SK-N-SH (cell line): ENCODE measurements at regions not wholly inside any gene's neighbourhood (a gene's known extent, or its start where the extent isn't known, plus 50 kb on each side); places are given as distances from the start of the nearest gene placed in this dataset.

Source experiments
- CHD2 ChIP-seq: fragments of 150-350 bp; IDR thresholded peaks from 2 replicates; pipeline ENCODE4 v1.6.1; 2018; ENCODE audit warnings: low read length; ENCODE audit not compliant: partially characterized antibody
- ELF1 ChIP-seq: IDR thresholded peaks from 2 replicates; pipeline ENCODE4 v1.4.0; 2012
- EP300 ChIP-seq, 2 experiments: IDR thresholded peaks; 2 replicates each; pipeline versions ENCODE4 v1.4.0 to v1.6.1; 2012; ENCODE audit warnings: borderline replicate concordance in 1 of 2, low read depth in 1 of 2, low read length in 1 of 2
- GABPA ChIP-seq: IDR thresholded peaks from 2 replicates; pipeline ENCODE4 v1.4.0; 2012; ENCODE audit warnings: low read depth, mild to moderate bottlenecking
- JUND ChIP-seq: IDR thresholded peaks from 2 replicates; pipeline ENCODE4 v1.4.0; 2012
- MXI1 ChIP-seq: IDR thresholded peaks from 2 replicates; pipeline ENCODE4 v1.6.1; 2012; ENCODE audit warnings: mild to moderate bottlenecking, low read depth, low read length, improper control_type of control experiment
- SMC3 ChIP-seq: IDR thresholded peaks from 2 replicates; pipeline ENCODE4 v1.6.1; 2012; ENCODE audit warnings: low read depth, low read length, improper control_type of control experiment
- TEAD4 ChIP-seq: IDR thresholded peaks from 2 replicates; pipeline ENCODE4 v1.4.0; 2012; ENCODE audit warnings: mild to moderate bottlenecking, borderline replicate concordance; ENCODE audit not compliant: insufficient read depth
- TF ChIP-seq, protein P1 (sequence below): fragments of 200-600 bp; sonication (generic); IDR thresholded peaks from 2 replicates; pipeline ENCODE4 v1.6.1; 2017; ENCODE audit warnings: antibody characterized with exemption, mild to moderate bottlenecking, moderate library complexity

DNA sequence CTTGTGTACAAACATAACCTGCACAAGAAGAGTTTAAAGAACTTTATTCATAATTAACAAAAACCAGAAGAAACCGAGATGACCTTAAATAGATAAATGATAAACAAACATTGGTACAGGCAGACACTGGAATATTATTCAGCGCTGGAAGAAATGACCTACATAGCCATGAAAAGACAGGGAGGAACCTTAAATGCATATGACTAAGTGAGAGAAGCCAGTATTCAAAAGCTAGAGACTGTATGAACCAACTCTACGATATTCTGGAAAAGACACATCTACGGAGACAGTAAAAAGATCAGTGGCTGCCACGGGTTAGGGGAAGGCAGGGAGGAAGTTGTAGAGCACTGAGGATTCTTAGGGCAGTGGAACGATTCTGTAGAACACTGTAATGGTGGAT, 333.8 kb upstream of the AKR1E2 start:
- TF ChIP-seq, protein P1, sequence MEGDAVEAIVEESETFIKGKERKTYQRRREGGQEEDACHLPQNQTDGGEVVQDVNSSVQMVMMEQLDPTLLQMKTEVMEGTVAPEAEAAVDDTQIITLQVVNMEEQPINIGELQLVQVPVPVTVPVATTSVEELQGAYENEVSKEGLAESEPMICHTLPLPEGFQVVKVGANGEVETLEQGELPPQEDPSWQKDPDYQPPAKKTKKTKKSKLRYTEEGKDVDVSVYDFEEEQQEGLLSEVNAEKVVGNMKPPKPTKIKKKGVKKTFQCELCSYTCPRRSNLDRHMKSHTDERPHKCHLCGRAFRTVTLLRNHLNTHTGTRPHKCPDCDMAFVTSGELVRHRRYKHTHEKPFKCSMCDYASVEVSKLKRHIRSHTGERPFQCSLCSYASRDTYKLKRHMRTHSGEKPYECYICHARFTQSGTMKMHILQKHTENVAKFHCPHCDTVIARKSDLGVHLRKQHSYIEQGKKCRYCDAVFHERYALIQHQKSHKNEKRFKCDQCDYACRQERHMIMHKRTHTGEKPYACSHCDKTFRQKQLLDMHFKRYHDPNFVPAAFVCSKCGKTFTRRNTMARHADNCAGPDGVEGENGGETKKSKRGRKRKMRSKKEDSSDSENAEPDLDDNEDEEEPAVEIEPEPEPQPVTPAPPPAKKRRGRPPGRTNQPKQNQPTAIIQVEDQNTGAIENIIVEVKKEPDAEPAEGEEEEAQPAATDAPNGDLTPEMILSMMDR, result no peak
- TF ChIP-seq CHD2 (no peak), SMC3 (no peak), ELF1 (no peak), EP300 (IDR thresholded peaks at IDR 0.05; ENCODE audit: borderline replicate concordance in 1 of 2, low read depth in 1 of 2, low read length in 1 of 2) (no peak), TEAD4 (no peak), GABPA (no peak), MXI1 (no peak), JUND (no peak)
